Neural progenitor cell (in vitro differentiated cells): ENCODE measurements at regions not wholly inside any gene's neighbourhood (a gene's known extent, or its start where the extent isn't known, plus 50 kb on each side); places are given as distances from the start of the nearest gene placed in this dataset.

Source experiments
- DNase-seq: peaks from one replicate; pipeline ENCODE4 v3.0.0-alpha.2; 2016; ENCODE audit warnings: low spot score
- H2AFZ ChIP-seq: fragments of 200-600 bp; sonication (generic); replicated peaks from 2 replicates; pipeline ENCODE4 v1.6.1; 2016; ENCODE audit warnings: antibody characterized with exemption
- H3F3A ChIP-seq: fragments of 200-600 bp; sonication (generic); 2 replicates; pipeline ENCODE4 v1.6.1; 2016; ENCODE audit warnings: antibody characterized with exemption, low read depth
- H3K27ac ChIP-seq: fragments of 200-600 bp; sonication (generic); 2 replicates; pipeline ENCODE4 v1.5.1; 2016; ENCODE audit warnings: mild to moderate bottlenecking
- H3K27me3 ChIP-seq: fragments of 200-600 bp; sonication (generic); 2 replicates; pipeline ENCODE4 v1.6.1; 2016; ENCODE audit warnings: mild to moderate bottlenecking, moderate library complexity
- H3K36me3 ChIP-seq: fragments of 200-600 bp; sonication (generic); 2 replicates; pipeline ENCODE4 v1.5.1; 2016
- H3K4me1 ChIP-seq: fragments of 200-600 bp; sonication (generic); 2 replicates; pipeline ENCODE4 v1.6.1; 2016; ENCODE audit warnings: mixed run types
- H3K4me2 ChIP-seq: fragments of 200-600 bp; sonication (generic); 2 replicates; pipeline ENCODE4 v1.6.1; 2016
- H3K4me3 ChIP-seq: fragments of 200-600 bp; sonication (generic); 2 replicates; pipeline ENCODE4 v1.5.1; 2016
- H3K79me2 ChIP-seq: fragments of 200-600 bp; sonication (generic); 2 replicates; pipeline ENCODE4 v1.6.1; 2016; ENCODE audit warnings: low read depth
- H3K9ac ChIP-seq: fragments of 200-600 bp; sonication (generic); 2 replicates; pipeline ENCODE4 v1.6.1; 2016
- H3K9me3 ChIP-seq: fragments of 200-600 bp; sonication (generic); 2 replicates; pipeline ENCODE4 v1.5.1; 2016; ENCODE audit warnings: low read depth
- H4K20me1 ChIP-seq: fragments of 200-600 bp; sonication (generic); 2 replicates; pipeline ENCODE4 v1.6.1; 2016; ENCODE audit warnings: low read depth
- H3K27ac Mint-ChIP-seq: 3 replicates; pipeline ENCODE4 v1.8.0; 2021; ENCODE audit warnings: mixed read lengths
- H3K27me3 Mint-ChIP-seq: 2 replicates; pipeline ENCODE4 v1.8.0; 2022; ENCODE audit warnings: low read depth, mild to moderate bottlenecking, inconsistent platforms, moderate library complexity, mixed read lengths; ENCODE audit not compliant: insufficient read depth
- H3K36me3 Mint-ChIP-seq: 3 replicates; pipeline ENCODE4 v1.8.0; 2021; ENCODE audit warnings: mixed read lengths
- H3K4me1 Mint-ChIP-seq: 3 replicates; pipeline ENCODE4 v1.8.0; 2021; ENCODE audit warnings: mixed read lengths
- H3K4me3 Mint-ChIP-seq: 3 replicates; pipeline ENCODE4 v1.8.0; 2021; ENCODE audit warnings: mild to moderate bottlenecking, moderate library complexity, mixed read lengths
- H3K9me3 Mint-ChIP-seq: 3 replicates; pipeline ENCODE4 v1.8.0; 2020; ENCODE audit warnings: mixed read lengths
- EZH2 ChIP-seq: fragments of 200-600 bp; sonication (generic); IDR thresholded peaks from 2 replicates; pipeline ENCODE4 v1.6.1; 2017; ENCODE audit warnings: antibody characterized with exemption, mild to moderate bottlenecking, moderate library complexity
- EZH2phosphoT487 ChIP-seq: fragments of 200-600 bp; sonication (generic); IDR thresholded peaks from 2 replicates; pipeline ENCODE4 v1.6.1; 2017; ENCODE audit warnings: antibody characterized with exemption
- TF ChIP-seq, protein P1 (sequence below): fragments of 200-600 bp; sonication (generic); IDR thresholded peaks from 2 replicates; pipeline ENCODE4 v1.5.1; 2017; ENCODE audit warnings: antibody characterized with exemption, mild to moderate bottlenecking

- H3K36me3 Mint-ChIP-seq: no peaks in the 10 kb centered on the region
- no peak overlapping the region for H3K4me3 Mint-ChIP-seq
- H3K27me3 Mint-ChIP-seq: peaks cover 2% of the 10 kb centered on the region
- H4K20me1 ChIP-seq: no peaks in the 10 kb centered on the region
- H3K79me2 ChIP-seq: no peaks in the 10 kb centered on the region
- H3K27ac ChIP-seq: no peak overlapping the region
- H2AFZ ChIP-seq: peak overlapping the region; percentile 69
- no peak overlapping the region for H3K4me2 ChIP-seq
- H3K9ac ChIP-seq: no peak overlapping the region
- no peak overlapping the region for H3K27ac Mint-ChIP-seq
- no peaks in the 10 kb centered on the region for H3K9me3 Mint-ChIP-seq
- H3K4me3 ChIP-seq: no peak overlapping the region
- H3K9me3 ChIP-seq: no peaks in the 10 kb centered on the region
- no peaks in the 10 kb centered on the region for H3K36me3 ChIP-seq
- H3K4me1 Mint-ChIP-seq: no peaks in the 10 kb centered on the region
- no peaks in the 10 kb centered on the region for H3F3A ChIP-seq
- no peaks in the 10 kb centered on the region for H3K4me1 ChIP-seq
- TF ChIP-seq, protein P1, sequence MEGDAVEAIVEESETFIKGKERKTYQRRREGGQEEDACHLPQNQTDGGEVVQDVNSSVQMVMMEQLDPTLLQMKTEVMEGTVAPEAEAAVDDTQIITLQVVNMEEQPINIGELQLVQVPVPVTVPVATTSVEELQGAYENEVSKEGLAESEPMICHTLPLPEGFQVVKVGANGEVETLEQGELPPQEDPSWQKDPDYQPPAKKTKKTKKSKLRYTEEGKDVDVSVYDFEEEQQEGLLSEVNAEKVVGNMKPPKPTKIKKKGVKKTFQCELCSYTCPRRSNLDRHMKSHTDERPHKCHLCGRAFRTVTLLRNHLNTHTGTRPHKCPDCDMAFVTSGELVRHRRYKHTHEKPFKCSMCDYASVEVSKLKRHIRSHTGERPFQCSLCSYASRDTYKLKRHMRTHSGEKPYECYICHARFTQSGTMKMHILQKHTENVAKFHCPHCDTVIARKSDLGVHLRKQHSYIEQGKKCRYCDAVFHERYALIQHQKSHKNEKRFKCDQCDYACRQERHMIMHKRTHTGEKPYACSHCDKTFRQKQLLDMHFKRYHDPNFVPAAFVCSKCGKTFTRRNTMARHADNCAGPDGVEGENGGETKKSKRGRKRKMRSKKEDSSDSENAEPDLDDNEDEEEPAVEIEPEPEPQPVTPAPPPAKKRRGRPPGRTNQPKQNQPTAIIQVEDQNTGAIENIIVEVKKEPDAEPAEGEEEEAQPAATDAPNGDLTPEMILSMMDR: no peak
- no peak for TF ChIP-seq EZH2
- no peak for TF ChIP-seq EZH2phosphoT487
- no peak for DNase-seq
- no peaks in the 10 kb centered on the region for H3K27me3 ChIP-seq
Observed at GRCh38 chr3:59685432-59685831, 635.6 kb upstream of the CFAP20DC start.

DNA sequence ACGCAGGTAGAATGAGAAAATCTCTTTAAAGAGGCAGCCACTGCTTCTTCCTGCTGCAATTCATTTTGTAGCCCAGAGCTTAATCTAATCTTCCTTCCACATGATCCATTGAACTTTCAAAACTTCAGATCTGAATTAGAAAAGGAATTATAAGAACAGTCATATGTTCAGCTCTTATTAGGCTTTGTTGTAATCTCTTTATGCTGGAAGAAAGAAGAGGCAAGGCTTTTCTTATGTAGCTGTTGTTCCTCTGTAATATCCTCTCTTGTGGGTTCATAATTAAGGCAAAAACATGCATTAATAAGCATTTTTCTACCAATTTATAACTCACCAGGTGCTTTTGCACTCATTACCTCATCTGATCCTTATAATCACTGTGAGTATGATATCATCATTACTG is 634.9 kb upstream of the CFAP20DC start:
- no peak overlapping the region for H3K4me3 Mint-ChIP-seq
- H3F3A ChIP-seq: no peaks in the 10 kb centered on the region
- H3K9me3 Mint-ChIP-seq: no peaks in the 10 kb centered on the region
- no peak overlapping the region for H3K9ac ChIP-seq
- H3K9me3 ChIP-seq: no peaks in the 10 kb centered on the region
- no peak for DNase-seq
- H3K27ac Mint-ChIP-seq: no peak overlapping the region
- no peak for TF ChIP-seq EZH2phosphoT487
- TF ChIP-seq, protein P1: no peak
- no peaks in the 10 kb centered on the region for H3K36me3 ChIP-seq
- H3K4me3 ChIP-seq: no peak overlapping the region
- no peaks in the 10 kb centered on the region for H3K4me1 ChIP-seq
- H3K79me2 ChIP-seq: no peaks in the 10 kb centered on the region
- H3K27me3 ChIP-seq: no peaks in the 10 kb centered on the region
- no peaks in the 10 kb centered on the region for H3K36me3 Mint-ChIP-seq
- H3K27me3 Mint-ChIP-seq: peaks cover 2% of the 10 kb centered on the region
- no peaks in the 10 kb centered on the region for H3K4me1 Mint-ChIP-seq
- H3K4me2 ChIP-seq: no peak overlapping the region
- no peak overlapping the region for H3K27ac ChIP-seq
- no peaks in the 10 kb centered on the region for H4K20me1 ChIP-seq
- no peak overlapping the region for H2AFZ ChIP-seq

- no peaks in the 10 kb centered on the region for H3K36me3 Mint-ChIP-seq
- Histone ChIP-seq H3K4me3 (no peak overlapping the region), H3K27me3 (no peaks in the 10 kb centered on the region), H3K79me2 (no peaks in the 10 kb centered on the region), H2AFZ (no peak overlapping the region), H3K9me3 (no peaks in the 10 kb centered on the region), H3F3A (peaks cover 11% of the 10 kb centered on the region), H4K20me1 (no peaks in the 10 kb centered on the region), H3K4me2 (no peak overlapping the region), H3K9ac (no peak overlapping the region), H3K4me1 (peaks cover 18% of the 10 kb centered on the region), H3K27ac (no peak overlapping the region), H3K36me3 (no peaks in the 10 kb centered on the region)
- peaks cover 20% of the 10 kb centered on the region for H3K4me1 Mint-ChIP-seq
- TF ChIP-seq EZH2phosphoT487: no peak
- TF ChIP-seq EZH2: no peak
- TF ChIP-seq, protein P1: no peak
- H3K27me3 Mint-ChIP-seq: peaks cover 2% of the 10 kb centered on the region
- no peak for DNase-seq
- H3K27ac Mint-ChIP-seq: no peak overlapping the region
- H3K9me3 Mint-ChIP-seq: no peaks in the 10 kb centered on the region
- H3K4me3 Mint-ChIP-seq: no peak overlapping the region
Observed at GRCh38 chr3:59680919-59681318, 631.1 kb upstream of the CFAP20DC start.
